Fibroblast of lung (primary cell): ENCODE measurements at regions not wholly inside any gene's neighbourhood (a gene's known extent, or its start where the extent isn't known, plus 50 kb on each side); places are given as distances from the start of the nearest gene placed in this dataset.

Experiments used
- DNase-seq, 2 donors: peaks; one replicate each; pipeline versions ENCODE4 v3.0.0 to v3.0.0-alpha.2; 2010; ENCODE audit warnings: low read depth in 2 of 2
- H2AFZ ChIP-seq: 2 replicates; pipeline ENCODE4 v1.5.1; 2012; ENCODE audit warnings: low read length, control low read depth, inconsistent platforms
- H3K27ac ChIP-seq: 2 replicates; pipeline ENCODE4 v1.5.1; 2011; ENCODE audit warnings: low read length, control low read depth; ENCODE audit not compliant: insufficient read depth
- H3K27me3 ChIP-seq: 2 replicates; pipeline ENCODE4 v1.5.1; 2011; ENCODE audit warnings: mild to moderate bottlenecking, low read length; ENCODE audit not compliant: control insufficient read depth, insufficient read depth
- H3K36me3 ChIP-seq: 2 replicates; pipeline ENCODE4 v1.5.1; 2011; ENCODE audit warnings: low read length; ENCODE audit not compliant: control insufficient read depth, insufficient read depth
- H3K4me1 ChIP-seq: 2 replicates; pipeline ENCODE4 v1.5.1; 2011; ENCODE audit warnings: low read length; ENCODE audit not compliant: control insufficient read depth, insufficient read depth; ENCODE audit errors: extremely low read depth
- H3K4me2 ChIP-seq: 2 replicates; pipeline ENCODE4 v1.5.1; 2011; ENCODE audit warnings: low read length, control low read depth; ENCODE audit not compliant: insufficient read depth; ENCODE audit errors: extremely low read depth
- H3K4me3 ChIP-seq, 4 experiments: fragments of 200-600 bp in 1 of 4; sonication (generic) in 1 of 4; replicated peaks in 1 of 4; 2 replicates each; pipeline ENCODE4 v1.5.1; 2011 to 2016; ENCODE audit warnings: low read length in 4 of 4, low read depth in 3 of 4, mild to moderate bottlenecking in 3 of 4, control low read depth in 2 of 4, inconsistent platforms in 1 of 4, mixed read lengths in 1 of 4; ENCODE audit not compliant: insufficient read depth in 1 of 4; ENCODE audit errors: control extremely low read depth in 1 of 4
- H3K79me2 ChIP-seq: 2 replicates; pipeline ENCODE4 v1.5.1; 2012; ENCODE audit warnings: mild to moderate bottlenecking, low read length, inconsistent platforms; ENCODE audit not compliant: control insufficient read depth, insufficient read depth
- H3K9ac ChIP-seq: 2 replicates; pipeline ENCODE4 v1.5.1; 2011; ENCODE audit warnings: mild to moderate bottlenecking, low read length, control low read depth; ENCODE audit not compliant: insufficient read depth
- H3K9me3 ChIP-seq: 2 replicates; pipeline ENCODE4 v1.5.1; 2012; ENCODE audit warnings: low read depth, low read length; ENCODE audit not compliant: control insufficient read depth, insufficient read depth
- H4K20me1 ChIP-seq: 2 replicates; pipeline ENCODE4 v1.5.1; 2011; ENCODE audit warnings: low read length; ENCODE audit not compliant: control insufficient read depth, insufficient read depth; ENCODE audit errors: extremely low read depth
- EZH2 ChIP-seq: IDR thresholded peaks from 2 replicates; pipeline ENCODE4 v1.5.1; 2012; ENCODE audit warnings: low read length, control low read depth, mild to moderate bottlenecking; ENCODE audit errors: missing control alignments
- TF ChIP-seq, protein P1 (sequence below), 2 donors: IDR thresholded peaks in 1 of 2; conservative IDR thresholded peaks in 1 of 2; 1 replicate in 1 of 2; 2 replicates in 1 of 2; pipeline ENCODE4 v1.5.1; 2011 to 2012; ENCODE audit warnings: low read length in 2 of 2, control low read depth in 1 of 2, inconsistent platforms in 1 of 2, low read depth in 1 of 2, mild to moderate bottlenecking in 1 of 2

DNA sequence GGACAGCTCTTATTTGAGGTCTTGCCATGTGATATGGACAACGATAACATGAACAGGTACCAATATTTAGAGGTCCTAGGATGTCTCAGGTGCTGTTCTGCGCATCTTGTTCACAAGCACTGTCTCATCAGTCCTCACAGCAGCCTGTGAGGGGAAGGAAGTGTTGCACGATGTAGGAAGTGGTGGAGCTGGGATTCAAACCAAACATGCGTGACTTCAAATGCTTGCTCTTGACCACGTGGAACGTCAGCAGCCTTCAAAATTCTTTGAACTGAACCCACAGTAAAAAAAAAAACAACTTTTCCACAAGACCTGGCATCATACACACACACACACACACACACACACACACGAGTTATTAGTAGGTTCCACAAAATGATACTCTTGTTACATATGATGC is 153.4 kb upstream of the SMAD3 start:
- DNase-seq, result no peak
- Histone ChIP-seq H3K4me3 (no peak overlapping the region), H3K79me2 (no peaks in the 10 kb centered on the region), H3K4me2 (no peak overlapping the region), H3K36me3 (no peaks in the 10 kb centered on the region), H3K27ac (no peak overlapping the region), H3K27me3 (no peaks in the 10 kb centered on the region), H3K4me1 (peaks cover 10% of the 10 kb centered on the region), H3K9ac (no peak overlapping the region), H3K9me3 (no peaks in the 10 kb centered on the region), H4K20me1 (no peaks in the 10 kb centered on the region), H2AFZ (no peak overlapping the region)
- TF ChIP-seq, protein P1, sequence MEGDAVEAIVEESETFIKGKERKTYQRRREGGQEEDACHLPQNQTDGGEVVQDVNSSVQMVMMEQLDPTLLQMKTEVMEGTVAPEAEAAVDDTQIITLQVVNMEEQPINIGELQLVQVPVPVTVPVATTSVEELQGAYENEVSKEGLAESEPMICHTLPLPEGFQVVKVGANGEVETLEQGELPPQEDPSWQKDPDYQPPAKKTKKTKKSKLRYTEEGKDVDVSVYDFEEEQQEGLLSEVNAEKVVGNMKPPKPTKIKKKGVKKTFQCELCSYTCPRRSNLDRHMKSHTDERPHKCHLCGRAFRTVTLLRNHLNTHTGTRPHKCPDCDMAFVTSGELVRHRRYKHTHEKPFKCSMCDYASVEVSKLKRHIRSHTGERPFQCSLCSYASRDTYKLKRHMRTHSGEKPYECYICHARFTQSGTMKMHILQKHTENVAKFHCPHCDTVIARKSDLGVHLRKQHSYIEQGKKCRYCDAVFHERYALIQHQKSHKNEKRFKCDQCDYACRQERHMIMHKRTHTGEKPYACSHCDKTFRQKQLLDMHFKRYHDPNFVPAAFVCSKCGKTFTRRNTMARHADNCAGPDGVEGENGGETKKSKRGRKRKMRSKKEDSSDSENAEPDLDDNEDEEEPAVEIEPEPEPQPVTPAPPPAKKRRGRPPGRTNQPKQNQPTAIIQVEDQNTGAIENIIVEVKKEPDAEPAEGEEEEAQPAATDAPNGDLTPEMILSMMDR (conservative IDR thresholded peaks at IDR 0.05 in 1 of 2, IDR thresholded peaks at IDR 0.05 in 1 of 2; ENCODE audit: low read depth in 1 of 2, low read length in 2 of 2), result no peak
- no peak for TF ChIP-seq EZH2

DNA sequence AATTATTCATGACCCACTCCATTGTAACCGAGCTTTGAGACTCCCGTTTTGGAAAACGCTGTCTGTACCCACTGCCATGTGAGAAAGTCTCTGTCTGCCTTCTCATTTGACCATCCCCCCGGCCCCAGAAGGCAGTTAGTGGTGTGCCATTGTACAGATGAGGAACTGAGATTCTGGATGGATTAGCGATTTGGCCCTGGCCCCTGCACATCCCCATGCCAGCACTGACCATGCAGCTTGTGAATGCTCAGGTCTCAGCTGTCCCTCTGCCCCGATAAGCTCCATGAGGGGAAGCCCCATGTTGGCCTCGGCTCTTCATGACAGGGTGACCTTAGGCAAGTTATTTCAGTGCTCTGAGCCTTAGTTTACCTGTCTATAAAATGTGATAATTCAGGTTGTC is 153.0 kb upstream of the SMAD3 start:
- no peaks in the 10 kb centered on the region for H3K79me2 ChIP-seq
- TF ChIP-seq EZH2, result no peak
- TF ChIP-seq, protein P1 (conservative IDR thresholded peaks at IDR 0.05 in 1 of 2, IDR thresholded peaks at IDR 0.05 in 1 of 2; ENCODE audit: low read depth in 1 of 2, low read length in 2 of 2), result no peak

DNA sequence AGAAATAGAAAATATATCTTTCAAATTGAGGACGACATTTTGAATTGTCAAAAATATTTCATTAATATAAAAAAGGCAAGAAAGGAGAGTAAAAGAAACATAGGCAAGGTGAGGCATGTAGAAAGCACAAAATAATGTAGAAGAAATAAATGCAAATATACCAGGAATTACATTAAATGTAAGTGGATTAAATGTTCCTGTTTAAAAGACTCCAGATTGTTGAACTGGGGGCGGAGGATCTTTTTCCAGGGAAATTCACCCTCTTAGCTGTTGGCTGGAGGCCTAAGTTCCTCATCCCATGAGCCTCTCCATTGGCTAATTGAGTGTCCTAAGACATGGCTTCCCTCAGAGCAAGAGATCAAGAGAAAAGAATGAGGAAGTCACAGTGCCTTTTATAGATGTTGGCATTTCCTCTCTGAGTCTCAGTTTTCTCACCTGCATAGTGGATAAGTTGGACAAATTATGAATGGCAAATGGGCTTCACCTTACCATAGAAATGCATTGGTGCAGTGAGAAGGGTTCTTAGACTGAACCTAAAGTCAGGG is 147.4 kb upstream of the SMAD3 start:
- no peak overlapping the region for H3K4me2 ChIP-seq
- H3K9ac ChIP-seq, result no peak overlapping the region
- no peak overlapping the region for H3K27ac ChIP-seq
- no peaks in the 10 kb centered on the region for H3K4me1 ChIP-seq
- TF ChIP-seq, protein P1 (conservative IDR thresholded peaks at IDR 0.05 in 1 of 2, IDR thresholded peaks at IDR 0.05 in 1 of 2; ENCODE audit: low read depth in 1 of 2, low read length in 2 of 2), result no peak
- TF ChIP-seq EZH2, result no peak
- no peaks in the 10 kb centered on the region for H3K9me3 ChIP-seq
- H3K36me3 ChIP-seq, result no peaks in the 10 kb centered on the region
- no peak overlapping the region for H2AFZ ChIP-seq
- no peak for DNase-seq
- no peak overlapping the region for H3K4me3 ChIP-seq
- no peaks in the 10 kb centered on the region for H4K20me1 ChIP-seq
- no peaks in the 10 kb centered on the region for H3K79me2 ChIP-seq
- H3K27me3 ChIP-seq, result no peaks in the 10 kb centered on the region

More for the DNA sequence above, 153.0 kb upstream of the SMAD3 start:
- Histone ChIP-seq H2AFZ (no peak overlapping the region), H3K4me1 (peaks cover 10% of the 10 kb centered on the region), H3K27me3 (no peaks in the 10 kb centered on the region), H4K20me1 (no peaks in the 10 kb centered on the region), H3K9me3 (no peaks in the 10 kb centered on the region), H3K27ac (no peak overlapping the region), H3K4me3 (no peak overlapping the region), H3K36me3 (no peaks in the 10 kb centered on the region), H3K4me2 (no peak overlapping the region), H3K9ac (no peak overlapping the region)
- no peak for DNase-seq
